GM12878 (cell line): ENCODE measurements at regions not wholly inside any gene's neighbourhood (a gene's known extent, or its start where the extent isn't known, plus 50 kb on each side); places are given as distances from the start of the nearest gene placed in this dataset.

ENCODE experiments used
- ATAC-seq: fragments of 200-7000 bp; cut with Tn5 transposase; 3 replicates; pipeline ENCODE4 v1.9.1; 2020; ENCODE audit warnings: mild to moderate bottlenecking, moderate library complexity
- BruUV-seq: library from RNA; stranded (reverse); fragments of 400-500 nt; replicated peaks from 2 replicates; lab custom pipeline; 2021; lab: Mats Ljungman, UMichigan
- CTCF ChIA-PET: fragments of 300-600 bp; sonication (Branson Sonifier 250); formaldehyde crosslinking; extraction: SDS; loops from one replicate; lab custom pipeline; 2021; ENCODE audit warnings: inconsistent platforms; lab: Yijun Ruan, JAX
- POLR2A ChIA-PET: fragments of 350-600 bp; formaldehyde crosslinking; extraction: SDS; loops from one replicate; lab custom pipeline; 2021; ENCODE audit warnings: inconsistent platforms; lab: Charles Lee
- RAD21 ChIA-PET: fragments of 300-600 bp; sonication (Branson Sonifier 250); formaldehyde crosslinking; loops from one replicate; lab custom pipeline; 2023; ENCODE audit warnings: antibody characterized with exemption; ENCODE audit not compliant: unreplicated experiment; lab: Charles Lee
- SMC1A ChIA-PET: fragments of 300-600 bp; sonication (Branson Sonifier 250); formaldehyde crosslinking; loops from one replicate; lab custom pipeline; 2023; ENCODE audit not compliant: unreplicated experiment, uncharacterized antibody; lab: Charles Lee
- DNase-seq: peaks from one replicate; pipeline ENCODE4 v3.0.0-alpha.2; 2011; ENCODE audit warnings: low read depth, low spot score
- FAIRE-seq: peaks from 3 replicates; lab custom pipeline; 2011; peaks lifted over from hg19 to GRCh38; lab: Jason Lieb, UNC
- H2AFZ ChIP-seq: 2 replicates; pipeline ENCODE4 v1.6.0; 2011; ENCODE audit warnings: low read depth, low read length, control low read depth; ENCODE audit not compliant: control insufficient read depth
- H3K27ac ChIP-seq: 2 replicates; pipeline ENCODE4 v1.5.1; 2011; ENCODE audit warnings: control low read depth; ENCODE audit not compliant: control insufficient read depth, insufficient read depth
- H3K27me3 ChIP-seq, 2 experiments: replicated peaks in 1 of 2; 2 replicates each; pipeline versions ENCODE4 v1.6.0 to v1.6.1; 2011; ENCODE audit warnings: low read length in 1 of 2; ENCODE audit not compliant: control insufficient read depth in 2 of 2, insufficient read depth in 2 of 2
- H3K36me3 ChIP-seq, 2 experiments: 2 replicates each; pipeline ENCODE4 v1.5.1; 2011; ENCODE audit warnings: low read length in 1 of 2; ENCODE audit not compliant: control insufficient read depth in 2 of 2, insufficient read depth in 2 of 2
- H3K4me1 ChIP-seq: 2 replicates; pipeline ENCODE4 v1.6.1; 2011; ENCODE audit warnings: mild to moderate bottlenecking, low read length, moderate library complexity, mixed read lengths; ENCODE audit not compliant: control insufficient read depth, insufficient read depth
- H3K4me2 ChIP-seq: 2 replicates; pipeline ENCODE4 v1.6.0; 2011; ENCODE audit warnings: control low read depth; ENCODE audit not compliant: control insufficient read depth, insufficient read depth
- H3K4me3 ChIP-seq: fragments of 200-600 bp; sonication (generic); 2 replicates; pipeline ENCODE4 v1.5.1; 2016
- H3K79me2 ChIP-seq: 2 replicates; pipeline ENCODE4 v1.6.0; 2011; ENCODE audit warnings: low read length; ENCODE audit not compliant: control insufficient read depth, insufficient read depth
- H3K9ac ChIP-seq: 2 replicates; pipeline ENCODE4 v1.8.0; 2011; ENCODE audit warnings: low read length, control low read depth, mixed read lengths; ENCODE audit not compliant: control insufficient read depth, insufficient read depth
- H3K9me3 ChIP-seq: replicated peaks from 3 replicates; pipeline ENCODE4 v1.5.1; 2011; ENCODE audit warnings: mild to moderate bottlenecking, low read length; ENCODE audit not compliant: control insufficient read depth, insufficient read depth
- H4K20me1 ChIP-seq: 2 replicates; pipeline ENCODE4 v1.6.0; 2011; ENCODE audit not compliant: control insufficient read depth, insufficient read depth
- BACH1 ChIP-seq: fragments of 450-650 bp; IDR thresholded peaks from 2 replicates; pipeline ENCODE4 v1.6.1; 2017; ENCODE audit warnings: mild to moderate bottlenecking, borderline replicate concordance
- FOS ChIP-seq: IDR thresholded peaks from 3 replicates; pipeline ENCODE4 v1.6.1; 2011; ENCODE audit warnings: borderline replicate concordance; ENCODE audit not compliant: insufficient read length; ENCODE audit errors: extremely low read depth
- NR2C2 ChIP-seq: IDR thresholded peaks from 2 replicates; pipeline ENCODE4 v1.6.1; 2011; ENCODE audit warnings: borderline replicate concordance, low read depth; ENCODE audit not compliant: control insufficient read depth, insufficient read length
- TARDBP ChIP-seq: IDR thresholded peaks from 2 replicates; pipeline ENCODE4 v1.6.1; 2016; ENCODE audit warnings: borderline replicate concordance
- TBL1XR1 ChIP-seq: IDR thresholded peaks from 2 replicates; pipeline ENCODE4 v1.6.1; 2012; ENCODE audit warnings: low read depth, low read length, improper control_type of control experiment
- WRNIP1 ChIP-seq: IDR thresholded peaks from 2 replicates; pipeline ENCODE4 v1.6.1; 2011; ENCODE audit warnings: low read depth, low read length, improper control_type of control experiment, borderline replicate concordance
- ZSCAN29 ChIP-seq: fragments of 450-650 bp; IDR thresholded peaks from 2 replicates; pipeline ENCODE4 v1.6.1; 2017; ENCODE audit warnings: mild to moderate bottlenecking, moderate library complexity
- WGBS: methylation state at CpG from one replicate; pipeline ENCODE4 v1.1.6; 2016; ENCODE audit warnings: low lambda C conversion rate; ENCODE audit not compliant: insufficient replicate concordance, insufficient coverage; ENCODE audit errors: missing lambda C conversion rate; 5-methylcytosine and 5-hydroxymethylcytosine counted together
- in situ Hi-C: fragments of 300-500 bp; cut with MboI; formaldehyde crosslinking; loops from 9 replicates; pipeline ENCODE4 v1.14.3; 2018; ENCODE audit warnings: mixed read lengths
- intact Hi-C: fragments of 100-400 bp; cut with micrococcal nuclease; formaldehyde crosslinking; loops from one replicate; pipeline ENCODE4 v1.14.2; 2022; ENCODE audit not compliant: unreplicated experiment
- TF ChIP-seq, protein P1 (sequence below): IDR thresholded peaks from 2 replicates; pipeline ENCODE4 v1.6.1; 2011; ENCODE audit warnings: borderline replicate concordance, low read depth, mild to moderate bottlenecking, moderate library complexity, low read length; ENCODE audit not compliant: insufficient read depth, poor library complexity, severe bottlenecking
- TF ChIP-seq, protein P2 (sequence below): IDR thresholded peaks from 2 replicates; pipeline ENCODE4 v1.6.1; 2011; ENCODE audit warnings: low read depth, mild to moderate bottlenecking, low read length, moderate library complexity, borderline replicate concordance; ENCODE audit errors: extremely low read depth
- TF ChIP-seq, protein P3 (sequence below): fragments of 450-650 bp; IDR thresholded peaks from 2 replicates; pipeline ENCODE4 v1.6.1; 2017; ENCODE audit warnings: mild to moderate bottlenecking, moderate library complexity

DNA sequence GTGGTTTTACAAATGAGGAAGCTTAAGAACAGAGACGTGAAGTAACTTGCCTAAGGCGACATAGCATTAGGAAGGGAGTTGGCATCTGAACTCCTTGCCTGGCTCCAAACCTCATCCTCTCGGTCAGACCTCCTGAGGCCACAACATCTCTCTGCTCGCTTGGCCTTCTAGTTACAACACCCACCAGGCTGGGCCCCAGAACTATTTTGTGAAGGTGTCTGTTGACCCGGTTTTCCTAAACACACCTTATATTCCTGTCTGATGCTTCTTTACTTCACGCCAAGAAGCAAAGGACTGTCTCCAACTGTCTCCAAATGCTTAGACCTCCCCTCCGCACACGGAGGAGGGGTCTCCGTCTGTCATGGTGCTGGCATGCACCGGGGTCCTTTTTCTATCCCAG lies 326.6 kb downstream of the THBS2 start (continued):
- no peak for TF ChIP-seq WRNIP1

DNA sequence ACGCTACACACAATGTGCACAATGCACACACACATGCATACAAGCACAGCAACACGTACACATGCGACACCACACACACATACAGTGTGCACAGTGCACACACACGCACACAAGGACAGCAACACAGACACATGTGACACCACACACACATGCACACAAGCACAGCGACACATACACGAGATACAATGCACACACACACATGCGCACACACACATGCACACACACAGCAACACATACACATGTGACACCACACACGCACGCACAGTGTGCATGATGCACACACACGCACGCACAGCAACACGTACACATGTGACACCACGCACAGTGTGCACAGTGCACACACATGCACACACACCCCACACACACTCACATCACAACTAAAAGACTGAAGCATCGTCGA lies 327.3 kb downstream of the THBS2 start:
- ChIA-PET SMC1A (no interaction called here), POLR2A (no interaction called here), CTCF (no interaction called here), RAD21 (no interaction called here)
- ATAC-seq (no peak), FAIRE-seq (no peak), DNase-seq (no peak)
- Histone ChIP-seq H3K9ac (no peak overlapping the region), H3K9me3 (no peaks in the 10 kb centered on the region), H3K4me3 (no peak overlapping the region), H3K36me3 (no peaks in the 10 kb centered on the region), H3K79me2 (no peaks in the 10 kb centered on the region), H3K4me1 (no peaks in the 10 kb centered on the region), H2AFZ (no peak overlapping the region), H3K4me2 (no peak overlapping the region), H3K27me3 (no peaks in the 10 kb centered on the region), H4K20me1 (no peaks in the 10 kb centered on the region), H3K27ac (no peak overlapping the region)
- no TSS peak for BruUV-seq
- intact Hi-C loops: no loop called here
- whole genome bisulfite sequencing: 68% methylated on average over 15 of the region's 15 CpGs
- TF ChIP-seq TBL1XR1: no peak
- TF ChIP-seq NR2C2: peak; percentile 56
- TF ChIP-seq, protein P1, sequence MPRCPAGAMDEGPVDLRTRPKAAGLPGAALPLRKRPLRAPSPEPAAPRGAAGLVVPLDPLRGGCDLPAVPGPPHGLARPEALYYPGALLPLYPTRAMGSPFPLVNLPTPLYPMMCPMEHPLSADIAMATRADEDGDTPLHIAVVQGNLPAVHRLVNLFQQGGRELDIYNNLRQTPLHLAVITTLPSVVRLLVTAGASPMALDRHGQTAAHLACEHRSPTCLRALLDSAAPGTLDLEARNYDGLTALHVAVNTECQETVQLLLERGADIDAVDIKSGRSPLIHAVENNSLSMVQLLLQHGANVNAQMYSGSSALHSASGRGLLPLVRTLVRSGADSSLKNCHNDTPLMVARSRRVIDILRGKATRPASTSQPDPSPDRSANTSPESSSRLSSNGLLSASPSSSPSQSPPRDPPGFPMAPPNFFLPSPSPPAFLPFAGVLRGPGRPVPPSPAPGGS: peak; percentile 75
- in situ Hi-C loops: no loop called here

DNA sequence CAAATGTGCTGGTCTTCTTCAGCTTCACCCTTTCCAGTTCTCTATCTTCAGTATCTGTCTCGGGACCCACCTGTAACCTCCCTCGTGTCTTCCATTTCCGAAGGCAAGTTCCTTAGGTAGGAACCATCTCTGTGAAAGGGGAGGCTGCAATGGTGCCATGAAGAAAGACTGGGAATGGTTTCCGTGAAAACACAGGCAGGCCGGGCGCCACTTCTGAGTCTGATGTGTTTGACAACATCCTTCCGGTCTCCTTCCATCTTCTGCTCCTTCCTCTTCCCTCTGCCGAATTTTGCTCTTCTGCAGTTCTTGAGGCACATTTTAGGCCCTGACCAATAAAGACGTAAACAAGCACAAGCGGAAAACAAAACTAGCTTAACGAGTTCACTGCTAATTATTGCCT lies 328.0 kb downstream of the THBS2 start:
- CTCF ChIA-PET: no interaction called here
- no peak overlapping the region for H3K9ac ChIP-seq
- no peaks in the 10 kb centered on the region for H3K9me3 ChIP-seq
- in situ Hi-C loops (no loop called here), intact Hi-C loops (no loop called here)
- DNase-seq: no peak
- H4K20me1 ChIP-seq: no peaks in the 10 kb centered on the region
- no peaks in the 10 kb centered on the region for H3K27me3 ChIP-seq
- H3K27ac ChIP-seq: no peak overlapping the region
- H3K4me2 ChIP-seq: no peak overlapping the region
- BruUV-seq: no TSS peak
- no peak overlapping the region for H3K4me3 ChIP-seq
- no peak for ATAC-seq
- SMC1A ChIA-PET: no interaction called here
- whole genome bisulfite sequencing: 55% methylated on average over 11 of the region's 11 CpGs
- POLR2A ChIA-PET: no interaction called here
- H3K4me1 ChIP-seq: no peaks in the 10 kb centered on the region
- H2AFZ ChIP-seq: no peak overlapping the region
- RAD21 ChIA-PET: no interaction called here
- H3K36me3 ChIP-seq: no peaks in the 10 kb centered on the region
- no peak for FAIRE-seq
- no peaks in the 10 kb centered on the region for H3K79me2 ChIP-seq
- no peak for TF ChIP-seq FOS
- TF ChIP-seq TARDBP: no peak
- TF ChIP-seq, protein P2, sequence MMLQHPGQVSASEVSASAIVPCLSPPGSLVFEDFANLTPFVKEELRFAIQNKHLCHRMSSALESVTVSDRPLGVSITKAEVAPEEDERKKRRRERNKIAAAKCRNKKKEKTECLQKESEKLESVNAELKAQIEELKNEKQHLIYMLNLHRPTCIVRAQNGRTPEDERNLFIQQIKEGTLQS: no peak
- TF ChIP-seq, protein P3, sequence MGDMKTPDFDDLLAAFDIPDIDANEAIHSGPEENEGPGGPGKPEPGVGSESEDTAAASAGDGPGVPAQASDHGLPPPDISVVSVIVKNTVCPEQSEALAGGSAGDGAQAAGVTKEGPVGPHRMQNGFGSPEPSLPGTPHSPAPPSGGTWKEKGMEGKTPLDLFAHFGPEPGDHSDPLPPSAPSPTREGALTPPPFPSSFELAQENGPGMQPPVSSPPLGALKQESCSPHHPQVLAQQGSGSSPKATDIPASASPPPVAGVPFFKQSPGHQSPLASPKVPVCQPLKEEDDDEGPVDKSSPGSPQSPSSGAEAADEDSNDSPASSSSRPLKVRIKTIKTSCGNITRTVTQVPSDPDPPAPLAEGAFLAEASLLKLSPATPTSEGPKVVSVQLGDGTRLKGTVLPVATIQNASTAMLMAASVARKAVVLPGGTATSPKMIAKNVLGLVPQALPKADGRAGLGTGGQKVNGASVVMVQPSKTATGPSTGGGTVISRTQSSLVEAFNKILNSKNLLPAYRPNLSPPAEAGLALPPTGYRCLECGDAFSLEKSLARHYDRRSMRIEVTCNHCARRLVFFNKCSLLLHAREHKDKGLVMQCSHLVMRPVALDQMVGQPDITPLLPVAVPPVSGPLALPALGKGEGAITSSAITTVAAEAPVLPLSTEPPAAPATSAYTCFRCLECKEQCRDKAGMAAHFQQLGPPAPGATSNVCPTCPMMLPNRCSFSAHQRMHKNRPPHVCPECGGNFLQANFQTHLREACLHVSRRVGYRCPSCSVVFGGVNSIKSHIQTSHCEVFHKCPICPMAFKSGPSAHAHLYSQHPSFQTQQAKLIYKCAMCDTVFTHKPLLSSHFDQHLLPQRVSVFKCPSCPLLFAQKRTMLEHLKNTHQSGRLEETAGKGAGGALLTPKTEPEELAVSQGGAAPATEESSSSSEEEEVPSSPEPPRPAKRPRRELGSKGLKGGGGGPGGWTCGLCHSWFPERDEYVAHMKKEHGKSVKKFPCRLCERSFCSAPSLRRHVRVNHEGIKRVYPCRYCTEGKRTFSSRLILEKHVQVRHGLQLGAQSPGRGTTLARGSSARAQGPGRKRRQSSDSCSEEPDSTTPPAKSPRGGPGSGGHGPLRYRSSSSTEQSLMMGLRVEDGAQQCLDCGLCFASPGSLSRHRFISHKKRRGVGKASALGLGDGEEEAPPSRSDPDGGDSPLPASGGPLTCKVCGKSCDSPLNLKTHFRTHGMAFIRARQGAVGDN: no peak
- TF ChIP-seq BACH1: no peak
- no peak for TF ChIP-seq ZSCAN29
